Inflammatory macrophage treated with lipopolysaccharide for 1 hour (primary cell): ENCODE measurements at regions not wholly inside any gene's neighbourhood (a gene's known extent, or its start where the extent isn't known, plus 50 kb on each side); places are given as distances from the start of the nearest gene placed in this dataset.

ENCODE experiments used
- DNase-seq, 2 donors: peaks; one replicate each; pipeline ENCODE4 v3.0.0-alpha.2; 2020 to 2022

GRCh38 chr3:67290438-67290837, 292.3 kb downstream of the KBTBD8 start:
- DNase-seq: peak; percentile 76 to 78

- DNase-seq: peak; percentile 25 to 27
Measured at GRCh38 chr3:67291287-67292252, 293.5 kb downstream of the KBTBD8 start.

- peak in 1 of 2 donors; percentile 4 for DNase-seq
Measured at GRCh38 chr3:67292356-67293121, 294.4 kb downstream of the KBTBD8 start.

DNA sequence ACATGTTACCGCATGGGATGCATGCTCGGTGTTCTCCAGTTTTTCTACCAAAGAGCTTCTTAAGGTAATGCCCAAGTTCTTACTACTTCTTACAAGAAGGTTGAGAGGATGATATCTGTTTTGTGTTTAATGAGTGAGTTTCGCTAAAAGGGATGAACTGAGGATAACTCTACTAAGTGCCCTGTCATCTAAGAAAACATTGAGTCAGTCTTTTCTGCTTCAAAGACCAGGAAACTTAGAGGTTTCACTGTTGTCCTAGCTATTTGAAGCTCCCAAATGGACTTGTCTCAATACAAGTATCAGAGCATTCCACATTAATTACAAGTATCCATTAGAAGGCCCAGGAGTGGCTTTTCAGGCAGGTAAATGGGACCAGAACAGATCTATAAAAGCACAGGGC, 296.2 kb downstream of the KBTBD8 start:
- no peak for DNase-seq

DNA sequence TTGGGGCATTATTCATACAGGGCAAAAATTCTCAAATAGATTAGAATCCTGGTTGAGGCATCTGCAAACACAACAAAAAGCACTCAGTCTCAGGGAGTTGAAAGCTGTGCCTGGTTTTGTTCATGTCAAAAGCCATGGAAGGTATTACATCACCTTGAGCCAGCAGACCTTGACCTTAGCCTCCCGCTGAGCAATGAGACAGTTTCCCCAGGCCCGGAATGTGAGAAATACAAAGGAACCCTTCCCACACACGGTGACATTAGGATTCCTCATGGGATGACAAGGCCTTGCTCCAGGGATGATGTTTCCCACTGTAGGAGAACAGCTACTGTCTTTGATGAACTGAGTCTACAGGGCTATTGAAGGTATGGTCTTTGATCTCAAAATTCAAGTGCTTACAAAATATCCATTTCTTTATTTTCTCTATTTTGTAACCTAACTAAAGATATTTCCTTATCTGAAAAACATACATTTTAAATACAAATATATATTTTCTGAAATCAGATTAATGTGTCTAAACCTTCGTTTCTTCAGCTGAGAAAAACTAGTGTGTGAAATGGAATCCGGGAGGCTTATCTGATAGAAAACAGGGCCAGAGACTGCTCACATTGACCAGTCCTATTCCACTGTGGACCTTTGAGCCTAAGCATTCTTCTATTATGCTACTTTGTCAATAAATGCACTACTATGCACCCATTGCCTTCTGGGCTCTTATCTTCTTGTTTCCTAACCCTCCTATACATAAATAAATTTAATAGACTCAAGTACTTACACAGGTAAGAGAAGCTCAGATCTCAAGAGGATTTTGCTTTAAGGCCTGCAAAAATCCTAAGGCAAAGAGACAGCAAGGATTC, 298.2 kb downstream of the KBTBD8 start:
- DNase-seq: no peak

GRCh38 chr3:67297715-67298475, 299.8 kb downstream of the KBTBD8 start:
- no peak for DNase-seq

- DNase-seq: no peak
Measured at GRCh38 chr3:67301556-67301955, 303.4 kb downstream of the KBTBD8 start.

DNA sequence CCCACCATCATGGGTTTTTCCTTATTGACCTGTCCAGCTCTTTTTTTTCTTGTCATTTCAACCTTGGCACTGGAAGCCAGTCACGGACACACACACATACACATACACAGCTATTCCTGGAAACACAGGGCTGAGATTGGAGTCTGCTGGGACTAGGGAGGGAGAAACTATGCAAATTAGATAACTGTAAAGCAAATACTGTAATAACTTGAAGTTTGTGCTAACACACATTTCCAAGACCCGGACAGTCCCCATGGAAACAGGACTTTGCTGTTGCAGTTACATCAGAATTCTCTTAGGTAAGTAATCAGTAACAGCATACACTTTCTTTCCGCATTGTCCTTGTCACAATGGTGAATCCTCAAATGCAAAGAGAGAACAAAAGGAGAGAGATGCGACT, 304.4 kb downstream of the KBTBD8 start:
- no peak for DNase-seq

GRCh38 chr3:67305160-67305559, 307.1 kb downstream of the KBTBD8 start:
- DNase-seq: no peak

DNA sequence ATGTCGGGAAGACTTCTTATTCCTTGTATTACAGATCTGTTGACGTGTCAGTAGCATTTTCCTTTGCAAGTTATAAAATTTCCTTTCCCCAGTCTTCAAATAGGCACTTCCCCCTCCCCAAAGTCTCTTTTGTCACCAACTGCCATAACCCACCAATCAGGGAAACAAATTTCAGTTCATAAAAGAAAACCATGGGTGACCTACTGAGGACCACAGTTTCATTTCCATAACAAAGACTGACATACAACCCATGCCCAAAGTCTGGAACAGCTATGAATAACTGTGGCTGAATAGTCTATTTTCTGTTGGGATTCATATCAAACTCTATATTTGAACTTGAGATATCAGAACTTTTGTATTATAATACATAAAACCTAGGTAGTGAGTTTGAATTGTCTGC, 307.8 kb downstream of the KBTBD8 start:
- DNase-seq: no peak

- DNase-seq: no peak
Measured at GRCh38 chr3:67311440-67311839, 313.3 kb downstream of the KBTBD8 start.

DNA sequence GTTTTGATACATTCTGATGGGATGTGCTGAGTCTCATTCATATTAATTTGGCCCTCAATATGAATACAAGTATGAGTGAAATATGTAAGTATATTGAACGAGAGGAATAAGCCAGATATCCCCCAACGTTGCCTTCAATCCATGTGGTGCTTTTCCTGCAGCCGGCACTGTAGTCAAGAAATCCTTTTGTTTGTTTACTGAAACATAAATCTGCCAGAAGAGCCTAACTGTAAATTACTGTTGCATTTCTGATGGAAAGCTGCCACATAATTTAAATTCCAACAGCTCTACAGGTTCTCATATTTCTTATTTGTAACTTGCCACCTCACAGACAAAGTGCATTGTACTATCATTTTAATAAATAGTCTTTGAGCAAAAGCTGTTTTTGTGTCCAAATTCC, 314.0 kb downstream of the KBTBD8 start:
- no peak for DNase-seq

DNA sequence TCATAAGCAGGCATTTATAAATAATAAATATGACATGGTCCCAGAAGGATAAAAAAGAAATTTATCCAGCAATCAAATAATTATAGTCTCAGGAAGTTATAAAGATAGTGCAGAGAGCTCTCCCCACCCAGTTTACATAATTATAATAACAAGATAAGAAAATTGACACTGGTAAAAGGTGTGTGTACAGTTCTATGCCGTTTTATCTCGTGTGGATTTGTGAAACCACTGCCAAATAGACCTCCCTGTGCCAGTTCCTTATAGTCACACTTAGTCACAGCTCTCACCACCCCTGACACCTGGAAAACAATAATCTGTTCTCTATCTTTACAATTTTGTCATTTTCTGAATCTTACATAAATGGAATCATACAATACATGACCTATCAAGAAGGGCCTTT, 320.1 kb downstream of the KBTBD8 start:
- no peak for DNase-seq

GRCh38 chr3:67324554-67324953, 326.4 kb downstream of the KBTBD8 start:
- no peak for DNase-seq
